Colonic mucosa (tissue), 4 donors: ENCODE measurements at regions not wholly inside any gene's neighbourhood (a gene's known extent, or its start where the extent isn't known, plus 50 kb on each side); places are given as distances from the start of the nearest gene placed in this dataset.

ENCODE experiments used
- DNase-seq: peaks from one replicate; pipeline ENCODE4 v3.0.0-alpha.2; 2020
- H3K27ac ChIP-seq: fragments of 200-600 bp; one replicate; pipeline ENCODE4 v1.8.0; 2021
- H3K27me3 ChIP-seq: fragments of 200-600 bp; one replicate; pipeline ENCODE4 v1.8.0; 2021
- H3K36me3 ChIP-seq: fragments of 200-600 bp; one replicate; pipeline ENCODE4 v1.8.0; 2021
- H3K4me1 ChIP-seq: fragments of 200-600 bp; one replicate; pipeline ENCODE4 v1.8.0; 2021; ENCODE audit warnings: mild to moderate bottlenecking
- H3K4me3 ChIP-seq: fragments of 200-600 bp; one replicate; pipeline ENCODE4 v1.8.0; 2021
- H3K9ac ChIP-seq, 2 donors: one replicate each; pipeline ENCODE4 v1.7.0; 2013; ENCODE audit warnings: control low read depth in 2 of 2, low read depth in 2 of 2, low read length in 2 of 2
- H3K9me3 ChIP-seq: fragments of 200-600 bp; one replicate; pipeline ENCODE4 v1.8.0; 2021
- CTCF ChIP-seq: fragments of 200-600 bp; IDR thresholded peaks from one replicate; pipeline ENCODE4 v1.8.0; 2022; ENCODE audit warnings: antibody characterized with exemption, mild to moderate bottlenecking
- intact Hi-C: fragments of 100-400 bp; cut with DNase I; formaldehyde crosslinking; loops from one replicate; pipeline ENCODE4 v1.14.1; 2022
- donor health status: healthy.
- donor health status: DM: no; HTN: no; CAD: no.
- donor health status: DM: no; HTN: no; CAD: no.

GRCh38 chr3:21357241-21357640 lies 393.8 kb downstream of the ZNF385D start:
- intact Hi-C loops: no loop called here
- Histone ChIP-seq H3K4me1 (no peaks in the 10 kb centered on the region), H3K27me3 (no peaks in the 10 kb centered on the region), H3K9ac (no peak overlapping the region), H3K9me3 (no peaks in the 10 kb centered on the region), H3K36me3 (no peaks in the 10 kb centered on the region), H3K4me3 (no peak overlapping the region), H3K27ac (no peak overlapping the region)
- DNase-seq: no peak
- no peak for TF ChIP-seq CTCF

GRCh38 chr3:21356402-21356801 lies 394.6 kb downstream of the ZNF385D start:
- no peak for TF ChIP-seq CTCF

GRCh38 chr3:21345382-21345976 lies 405.5 kb downstream of the ZNF385D start:
- intact Hi-C loops: no loop called here

More at GRCh38 chr3:21356402-21356801, 394.6 kb downstream of the ZNF385D start:
- no peak for DNase-seq
- intact Hi-C loops: no loop called here
- H3K27me3 ChIP-seq: no peaks in the 10 kb centered on the region
- no peak overlapping the region for H3K27ac ChIP-seq
- no peaks in the 10 kb centered on the region for H3K36me3 ChIP-seq
- no peaks in the 10 kb centered on the region for H3K9me3 ChIP-seq
- no peak overlapping the region for H3K4me3 ChIP-seq
- no peak overlapping the region for H3K9ac ChIP-seq
- no peaks in the 10 kb centered on the region for H3K4me1 ChIP-seq

GRCh38 chr3:21331857-21332256 lies 419.2 kb downstream of the ZNF385D start:
- Histone ChIP-seq H3K9me3 (no peaks in the 10 kb centered on the region), H3K4me3 (no peak overlapping the region), H3K36me3 (no peaks in the 10 kb centered on the region), H3K27ac (no peak overlapping the region), H3K9ac (no peak overlapping the region), H3K4me1 (no peaks in the 10 kb centered on the region), H3K27me3 (no peaks in the 10 kb centered on the region)
- intact Hi-C loops: no loop called here
- no peak for TF ChIP-seq CTCF
- DNase-seq: no peak

More at GRCh38 chr3:21345382-21345976, 405.5 kb downstream of the ZNF385D start:
- H3K9ac ChIP-seq: no peak overlapping the region
- H3K27ac ChIP-seq: no peak overlapping the region
- H3K27me3 ChIP-seq: no peaks in the 10 kb centered on the region
- no peak overlapping the region for H3K4me3 ChIP-seq
- no peak for DNase-seq
- no peaks in the 10 kb centered on the region for H3K4me1 ChIP-seq
- TF ChIP-seq CTCF: no peak
- no peaks in the 10 kb centered on the region for H3K9me3 ChIP-seq
- no peaks in the 10 kb centered on the region for H3K36me3 ChIP-seq

- Histone ChIP-seq H3K36me3 (no peaks in the 10 kb centered on the region), H3K27ac (no peak overlapping the region), H3K27me3 (no peaks in the 10 kb centered on the region), H3K4me3 (no peak overlapping the region), H3K4me1 (no peaks in the 10 kb centered on the region), H3K9me3 (no peaks in the 10 kb centered on the region), H3K9ac (no peak overlapping the region)
- intact Hi-C loops: no loop called here
- no peak for DNase-seq
- TF ChIP-seq CTCF: no peak
Measured at GRCh38 chr3:21331321-21331720, 419.7 kb downstream of the ZNF385D start.
